HTR-8/SVneo (cell line): ENCODE measurements at regions not wholly inside any gene's neighbourhood (a gene's known extent, or its start where the extent isn't known, plus 50 kb on each side); places are given as distances from the start of the nearest gene placed in this dataset.

Source experiments
- DNase-seq: peaks from one replicate; pipeline ENCODE4 v3.0.0; 2011; ENCODE audit warnings: low spot score, mixed read lengths; ENCODE audit not compliant: insufficient read length
- FAIRE-seq: peaks from 2 replicates; lab custom pipeline; 2011; peaks lifted over from hg19 to GRCh38; lab: Jason Lieb, UNC

- DNase-seq = no peak
- peak; percentile 68 for FAIRE-seq
Observed at GRCh38 chr20:54416770-54417169, 58.6 kb upstream of the DOK5 start.

GRCh38 chr20:54419531-54419930 is 55.9 kb upstream of the DOK5 start:
- no peak for FAIRE-seq
- DNase-seq = no peak
